HepG2 (cell line): ENCODE measurements at regions not wholly inside any gene's neighbourhood (a gene's known extent, or its start where the extent isn't known, plus 50 kb on each side); places are given as distances from the start of the nearest gene placed in this dataset.

Source experiments
- ATAC-seq: fragments of 200-7000 bp; cut with Tn5 transposase; 3 replicates; pipeline ENCODE4 v1.9.1; 2020; ENCODE audit warnings: mild to moderate bottlenecking, moderate library complexity
- BruUV-seq: library from RNA; stranded (reverse); fragments of 400-500 nt; replicated peaks from 2 replicates; lab custom pipeline; 2021; lab: Mats Ljungman, UMichigan
- CTCF ChIA-PET: fragments of 300-600 bp; formaldehyde crosslinking; extraction: SDS; loops from one replicate; lab custom pipeline; 2021; ENCODE audit warnings: low total read pairs, inconsistent platforms, low intra/inter-chr PET ratio; lab: Yijun Ruan, JAX
- POLR2A ChIA-PET: fragments of 350-600 bp; sonication (Branson Sonifier 250); formaldehyde crosslinking; loops from one replicate; lab custom pipeline; 2020; ENCODE audit warnings: antibody characterized with exemption, inconsistent platforms; lab: Yijun Ruan, JAX
- DNase-seq: peaks from one replicate; pipeline ENCODE4 v3.0.0-alpha.2; 2015; ENCODE audit warnings: low spot score
- FAIRE-seq: peaks from 3 replicates; lab custom pipeline; 2011; peaks lifted over from hg19 to GRCh38; lab: Jason Lieb, UNC
- H2AFZ ChIP-seq: one replicate; pipeline ENCODE4 v1.6.1; 2011; ENCODE audit warnings: low read length, inconsistent platforms
- H3K27ac ChIP-seq: fragments of 300-600 bp; 3 replicates; pipeline ENCODE4 v1.8.0; 2011; ENCODE audit warnings: mixed run types, mild to moderate bottlenecking, mixed read lengths, low read length, inconsistent platforms; ENCODE audit not compliant: insufficient read depth; ENCODE audit errors: extremely low read length
- H3K27me3 ChIP-seq, 2 experiments: fragments of 200-600 bp in 1 of 2; 2 replicates in 1 of 2; 3 replicates in 1 of 2; pipeline versions ENCODE4 v1.6.0 to v1.8.0; 2011; ENCODE audit warnings: low read length in 2 of 2, mild to moderate bottlenecking in 2 of 2, moderate library complexity in 2 of 2, inconsistent platforms in 1 of 2; ENCODE audit not compliant: insufficient read depth in 2 of 2, control insufficient read depth in 1 of 2
- H3K36me3 ChIP-seq, 2 experiments: fragments of 200-600 bp in 1 of 2; replicated peaks in 1 of 2; 2 replicates in 1 of 2; 3 replicates in 1 of 2; pipeline versions ENCODE4 v1.5.1 to v1.8.0; 2011; ENCODE audit warnings: low read length in 2 of 2, inconsistent platforms in 1 of 2; ENCODE audit not compliant: insufficient read depth in 2 of 2, control insufficient read depth in 1 of 2
- H3K4me1 ChIP-seq: 2 replicates; pipeline ENCODE4 v1.5.1; 2012; ENCODE audit warnings: low read length, inconsistent platforms; ENCODE audit not compliant: insufficient read depth
- H3K4me2 ChIP-seq: 2 replicates; pipeline ENCODE4 v1.6.0; 2011; ENCODE audit warnings: low read depth, low read length, inconsistent platforms
- H3K4me3 ChIP-seq, 3 experiments: fragments of 200-600 bp in 1 of 3; sonication (generic), shearing (Covaris generic) in 1 of 3; replicated peaks in 1 of 3; 2 replicates each; pipeline ENCODE4 v1.5.1; 2011 to 2016; ENCODE audit warnings: low read length in 3 of 3, inconsistent platforms in 2 of 3, low read depth in 2 of 3, mild to moderate bottlenecking in 2 of 3, control low read depth in 1 of 3, mixed read lengths in 1 of 3; ENCODE audit not compliant: insufficient read depth in 1 of 3
- H3K79me2 ChIP-seq: one replicate; pipeline ENCODE4 v1.6.1; 2011; ENCODE audit warnings: low read length, inconsistent platforms; ENCODE audit not compliant: insufficient read depth
- H3K9ac ChIP-seq: 2 replicates; pipeline ENCODE4 v1.6.0; 2011; ENCODE audit warnings: mild to moderate bottlenecking, low read depth, low read length, inconsistent platforms; ENCODE audit not compliant: insufficient read depth
- H3K9me3 ChIP-seq: 2 replicates; pipeline ENCODE4 v1.5.1; 2012; ENCODE audit warnings: mild to moderate bottlenecking, low read length
- H4K20me1 ChIP-seq: 2 replicates; pipeline ENCODE4 v1.6.0; 2011; ENCODE audit warnings: inconsistent platforms, mild to moderate bottlenecking, low read length, moderate library complexity; ENCODE audit not compliant: insufficient read depth
- CC2D1A ChIP-seq: sonication (generic); formaldehyde crosslinking; IDR thresholded peaks from 2 replicates; pipeline ENCODE4 v1.8.1; 2023; ENCODE audit warnings: mild to moderate bottlenecking, missing genetic modification reagents
- ELF3 ChIP-seq: IDR thresholded peaks from 2 replicates; pipeline ENCODE4 v1.6.1; 2016; ENCODE audit warnings: missing genetic modification reagents, missing compliant biosample characterization
- GPBP1L1 ChIP-seq: sonication (generic); formaldehyde crosslinking; IDR thresholded peaks from 2 replicates; pipeline ENCODE4 v1.5.0; 2020; ENCODE audit warnings: mild to moderate bottlenecking, missing genetic modification reagents
- MYC ChIP-seq: sonication (generic); formaldehyde crosslinking; IDR thresholded peaks from 2 replicates; pipeline ENCODE4 v1.9.0; 2021; ENCODE audit warnings: missing genetic modification reagents, borderline replicate concordance
- REST ChIP-seq, 2 experiments: IDR thresholded peaks; 2 replicates each; pipeline ENCODE4 v1.6.1; 2011 to 2012; ENCODE audit warnings: low read length in 2 of 2, borderline replicate concordance in 1 of 2, low read depth in 1 of 2, mild to moderate bottlenecking in 1 of 2, moderate library complexity in 1 of 2
- ZNF207 ChIP-seq: fragments of 450-650 bp; IDR thresholded peaks from 2 replicates; pipeline ENCODE4 v1.6.1; 2016; ENCODE audit warnings: antibody characterized with exemption, borderline replicate concordance
- ZNF264 ChIP-seq: sonication (generic); formaldehyde crosslinking; IDR thresholded peaks from 2 replicates; pipeline ENCODE4 v1.4.0; 2020; ENCODE audit warnings: missing genetic modification reagents
- ZNF510 ChIP-seq: sonication (generic); formaldehyde crosslinking; IDR thresholded peaks from 2 replicates; pipeline ENCODE4 v1.4.0; 2020; ENCODE audit warnings: low read depth, mild to moderate bottlenecking, missing genetic modification reagents
- ZNF607 ChIP-seq: sonication (generic); formaldehyde crosslinking; IDR thresholded peaks from 2 replicates; pipeline ENCODE4 v1.5.1; 2020; ENCODE audit warnings: missing genetic modification reagents, mild to moderate bottlenecking, borderline replicate concordance
- ZNF652 ChIP-seq: IDR thresholded peaks from 2 replicates; pipeline ENCODE4 v1.6.1; 2016; ENCODE audit warnings: low read depth, borderline replicate concordance
- ZNF766 ChIP-seq: sonication (generic); formaldehyde crosslinking; IDR thresholded peaks from 2 replicates; pipeline ENCODE4 v1.5.0; 2020; ENCODE audit warnings: missing genetic modification reagents, borderline replicate concordance
- WGBS: methylation state at CpG from one replicate; pipeline ENCODE4 v1.1.6; 2017; ENCODE audit warnings: low lambda C conversion rate; 5-methylcytosine and 5-hydroxymethylcytosine counted together
- in situ Hi-C: cut with HindIII; loops from 2 replicates; pipeline ENCODE4 v1.10.0; 2017; ENCODE audit warnings: low pct_unique_long_range_greater_than_20kb; ENCODE audit not compliant: extremely low pct_ligation_motif_present
- intact Hi-C: fragments of 100-400 bp; cut with micrococcal nuclease; formaldehyde crosslinking; loops from one replicate; pipeline ENCODE4 v1.10.0; 2022; ENCODE audit not compliant: unreplicated experiment
- TF ChIP-seq, protein P1 (sequence below): sonication (generic); formaldehyde crosslinking; IDR thresholded peaks from 2 replicates; pipeline ENCODE4 v1.5.0; 2020; ENCODE audit warnings: mild to moderate bottlenecking, missing genetic modification reagents

DNA sequence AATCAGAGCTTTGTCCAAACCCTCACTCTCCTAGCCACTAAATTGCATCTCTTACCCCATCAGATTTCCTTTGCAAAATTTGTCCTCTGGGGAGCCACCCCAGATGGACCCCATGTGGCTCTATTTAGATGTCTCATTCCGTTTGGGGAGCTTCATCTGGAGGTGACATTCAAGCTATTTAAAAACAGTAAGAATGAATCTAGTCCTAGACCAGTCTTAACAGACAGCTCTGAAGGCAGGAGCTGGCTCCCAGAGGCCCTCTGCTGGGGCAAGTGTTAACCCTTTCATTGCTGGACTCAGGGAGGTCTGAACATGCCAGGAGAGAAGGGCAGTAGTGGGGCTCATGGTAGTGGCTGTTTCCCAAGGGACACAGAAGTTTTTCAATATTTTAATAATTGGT, 59.2 kb downstream of the RPL37A start:
- BruUV-seq, result no TSS peak
- no peak for FAIRE-seq
- H2AFZ ChIP-seq, result no peak overlapping the region
- CTCF ChIA-PET, result no interaction called here
- TF ChIP-seq ZNF652 (CRISPR knock-in tag) (peak; percentile 92), ELF3 (CRISPR knock-in tag) (no peak), ZNF607 (0 out of 2 replicates have a peak, but pooled peaks have one; percentile 25)
- TF ChIP-seq, all 625 proteins: peak for 2
- intact Hi-C loops, result no loop called here
- no peak overlapping the region for H3K9ac ChIP-seq
- no peaks in the 10 kb centered on the region for H4K20me1 ChIP-seq
- no peak overlapping the region for H3K4me3 ChIP-seq
- no peaks in the 10 kb centered on the region for H3K79me2 ChIP-seq
- H3K9me3 ChIP-seq, result no peaks in the 10 kb centered on the region
- no peak overlapping the region for H3K27ac ChIP-seq
- in situ Hi-C loops, result no loop called here
- H3K36me3 ChIP-seq, result no peaks in the 10 kb centered on the region
- no peak for ATAC-seq
- H3K27me3 ChIP-seq, result no peaks in the 10 kb centered on the region; a peak in 1 of 5 replicates
- H3K4me1 ChIP-seq, result peaks cover 40% of the 10 kb centered on the region
- no peak for DNase-seq
- POLR2A ChIA-PET, result no interaction called here
- WGBS, result 30% methylated on average over 1 of the region's 1 CpG
- no peak overlapping the region for H3K4me2 ChIP-seq

DNA sequence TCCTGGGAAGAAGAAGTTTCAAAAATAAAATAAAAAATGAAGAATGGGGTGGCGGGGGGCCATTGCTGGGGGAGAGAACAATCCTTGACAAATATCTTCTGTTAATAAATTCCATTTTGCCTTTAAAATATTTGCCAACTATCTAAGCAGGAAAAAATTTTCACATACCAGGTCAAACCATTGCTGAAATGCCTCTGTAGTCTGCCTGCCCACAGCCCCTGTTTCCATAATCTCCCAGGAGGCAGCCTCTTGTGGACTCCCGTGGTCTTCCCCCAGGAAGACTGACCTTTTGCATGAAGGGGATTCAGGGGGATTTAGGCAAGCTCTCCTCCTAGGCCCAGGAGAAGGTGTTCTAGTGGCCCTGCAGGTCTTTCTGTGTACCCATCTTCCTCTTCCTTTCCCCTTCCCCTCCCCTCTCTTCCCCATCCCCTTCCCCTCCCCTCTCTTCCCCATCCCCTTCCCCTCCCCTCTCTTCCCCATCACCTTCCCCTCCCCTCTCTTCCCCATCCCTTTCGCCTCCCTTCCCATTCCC, 61.0 kb downstream of the RPL37A start:
- no peaks in the 10 kb centered on the region; a peak in 1 of 5 replicates for H3K27me3 ChIP-seq
- no peaks in the 10 kb centered on the region for H3K9me3 ChIP-seq
- H3K79me2 ChIP-seq, result no peaks in the 10 kb centered on the region
- FAIRE-seq, result no peak
- intact Hi-C loops (no loop called here), in situ Hi-C loops (no loop called here)
- no peak for ATAC-seq
- no peaks in the 10 kb centered on the region for H3K36me3 ChIP-seq
- H3K4me3 ChIP-seq, result no peak overlapping the region
- H3K9ac ChIP-seq, result no peak overlapping the region
- no peak for DNase-seq
- no TSS peak for BruUV-seq
- H4K20me1 ChIP-seq, result no peaks in the 10 kb centered on the region
- no peak overlapping the region for H3K4me2 ChIP-seq
- no peak overlapping the region for H3K27ac ChIP-seq
- H3K4me1 ChIP-seq, result peaks cover 29% of the 10 kb centered on the region
- ChIA-PET CTCF (no interaction called here), POLR2A (no interaction called here)
- 51% methylated on average over 3 of the region's 3 CpGs for WGBS
- no peak overlapping the region for H2AFZ ChIP-seq
- TF ChIP-seq ZNF766 (no peak), ZNF510 (CRISPR knock-in tag) (no peak), ZNF264 (CRISPR knock-in tag) (no peak), MYC (CRISPR knock-in tag) (no peak), ZNF207 (no peak), GPBP1L1 (no peak), REST (IDR thresholded peaks at IDR 0.05; ENCODE audit: borderline replicate concordance in 1 of 2, low read depth in 1 of 2, low read length in 2 of 2) (no peak), CC2D1A (CRISPR knock-in tag) (no peak)
- TF ChIP-seq, protein P1, sequence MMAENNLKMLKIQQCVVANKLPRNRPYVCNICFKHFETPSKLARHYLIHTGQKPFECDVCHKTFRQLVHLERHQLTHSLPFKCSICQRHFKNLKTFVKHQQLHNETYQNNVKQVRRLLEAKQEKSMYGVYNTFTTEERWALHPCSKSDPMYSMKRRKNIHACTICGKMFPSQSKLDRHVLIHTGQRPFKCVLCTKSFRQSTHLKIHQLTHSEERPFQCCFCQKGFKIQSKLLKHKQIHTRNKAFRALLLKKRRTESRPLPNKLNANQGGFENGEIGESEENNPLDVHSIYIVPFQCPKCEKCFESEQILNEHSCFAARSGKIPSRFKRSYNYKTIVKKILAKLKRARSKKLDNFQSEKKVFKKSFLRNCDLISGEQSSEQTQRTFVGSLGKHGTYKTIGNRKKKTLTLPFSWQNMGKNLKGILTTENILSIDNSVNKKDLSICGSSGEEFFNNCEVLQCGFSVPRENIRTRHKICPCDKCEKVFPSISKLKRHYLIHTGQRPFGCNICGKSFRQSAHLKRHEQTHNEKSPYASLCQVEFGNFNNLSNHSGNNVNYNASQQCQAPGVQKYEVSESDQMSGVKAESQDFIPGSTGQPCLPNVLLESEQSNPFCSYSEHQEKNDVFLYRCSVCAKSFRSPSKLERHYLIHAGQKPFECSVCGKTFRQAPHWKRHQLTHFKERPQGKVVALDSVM (CRISPR knock-in tag), result no peak
